ENCODE measurements at regions not wholly inside any gene's neighbourhood (a gene's known extent, or its start where the extent isn't known, plus 50 kb on each side); places are given as distances from the start of the nearest gene placed in this dataset.

DNA sequence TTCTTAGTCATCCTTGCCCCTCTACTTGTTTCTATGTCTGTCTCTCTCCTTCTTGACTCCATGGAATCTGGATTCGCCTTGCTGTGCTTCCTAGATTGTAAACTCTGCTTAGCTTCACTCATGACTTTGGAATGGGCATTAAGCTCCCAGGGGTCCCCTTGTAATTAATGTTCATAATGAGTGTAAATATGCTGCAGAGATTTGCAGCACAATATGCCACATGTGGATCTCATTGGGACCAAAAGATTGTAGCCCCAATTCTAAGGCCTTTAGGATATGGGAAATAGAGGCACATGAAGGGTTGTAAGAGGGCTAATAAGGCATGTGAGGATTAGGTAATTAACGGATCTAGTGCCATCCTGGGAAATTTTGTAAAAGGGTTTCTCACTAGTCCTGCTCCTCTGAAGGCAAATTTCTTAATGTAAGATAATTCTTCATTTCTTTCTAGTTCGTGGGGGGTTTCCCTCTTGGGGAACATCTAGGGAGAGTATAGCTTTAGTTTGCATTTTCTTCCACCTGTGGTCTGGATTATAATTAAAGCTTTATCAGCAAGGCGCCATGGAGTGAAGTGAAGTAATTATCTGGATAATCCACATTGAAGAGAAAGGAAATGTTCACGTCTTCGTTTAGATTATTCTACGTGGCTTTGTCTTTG, 659.2 kb upstream of the PLXNA2 start:
- in situ Hi-C loops (cut with HindIII; ENCODE audit: low sequenced_read_pairs) = loop anchor here (5.0 kb wide), 1 partner anchor 54 kb away; no protein-coding TSS in a partner anchor
- TF ChIP-seq, protein P1, sequence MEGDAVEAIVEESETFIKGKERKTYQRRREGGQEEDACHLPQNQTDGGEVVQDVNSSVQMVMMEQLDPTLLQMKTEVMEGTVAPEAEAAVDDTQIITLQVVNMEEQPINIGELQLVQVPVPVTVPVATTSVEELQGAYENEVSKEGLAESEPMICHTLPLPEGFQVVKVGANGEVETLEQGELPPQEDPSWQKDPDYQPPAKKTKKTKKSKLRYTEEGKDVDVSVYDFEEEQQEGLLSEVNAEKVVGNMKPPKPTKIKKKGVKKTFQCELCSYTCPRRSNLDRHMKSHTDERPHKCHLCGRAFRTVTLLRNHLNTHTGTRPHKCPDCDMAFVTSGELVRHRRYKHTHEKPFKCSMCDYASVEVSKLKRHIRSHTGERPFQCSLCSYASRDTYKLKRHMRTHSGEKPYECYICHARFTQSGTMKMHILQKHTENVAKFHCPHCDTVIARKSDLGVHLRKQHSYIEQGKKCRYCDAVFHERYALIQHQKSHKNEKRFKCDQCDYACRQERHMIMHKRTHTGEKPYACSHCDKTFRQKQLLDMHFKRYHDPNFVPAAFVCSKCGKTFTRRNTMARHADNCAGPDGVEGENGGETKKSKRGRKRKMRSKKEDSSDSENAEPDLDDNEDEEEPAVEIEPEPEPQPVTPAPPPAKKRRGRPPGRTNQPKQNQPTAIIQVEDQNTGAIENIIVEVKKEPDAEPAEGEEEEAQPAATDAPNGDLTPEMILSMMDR (IDR thresholded peaks at IDR 0.05; ENCODE audit: low read depth, low read length, missing control alignments) = no peak
- H3K4me3 ChIP-seq (ENCODE audit: low read depth, low read length) = no peak overlapping the region
- no peak for DNase-seq (ENCODE audit: low read depth)

DNA sequence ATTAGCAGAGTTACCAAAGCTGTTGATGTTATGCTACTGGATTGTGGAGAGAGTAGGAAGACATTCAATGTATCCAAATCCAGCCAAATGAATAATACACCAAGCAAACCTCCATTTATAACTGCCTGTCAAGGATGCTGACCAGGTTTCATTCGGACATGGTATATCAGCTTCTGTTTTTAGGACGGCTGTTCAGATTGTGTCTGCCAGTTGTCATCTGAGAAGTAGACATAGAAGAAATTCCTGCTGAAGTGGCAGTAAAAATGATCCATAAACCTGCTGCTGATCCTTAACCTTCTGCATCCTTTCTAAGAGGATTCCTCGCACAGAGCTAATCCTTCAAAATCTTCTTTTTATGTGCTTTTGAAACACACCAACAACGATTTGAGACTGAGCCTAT, 663.6 kb upstream of the PLXNA2 start:
- TF ChIP-seq, protein P1 (IDR thresholded peaks at IDR 0.05; ENCODE audit: low read depth, low read length, missing control alignments) = no peak
- no peak for DNase-seq (ENCODE audit: low read depth)
- in situ Hi-C loops (cut with HindIII; ENCODE audit: low sequenced_read_pairs) = no loop called here
- H3K4me3 ChIP-seq (ENCODE audit: low read depth, low read length) = no peak overlapping the region

DNA sequence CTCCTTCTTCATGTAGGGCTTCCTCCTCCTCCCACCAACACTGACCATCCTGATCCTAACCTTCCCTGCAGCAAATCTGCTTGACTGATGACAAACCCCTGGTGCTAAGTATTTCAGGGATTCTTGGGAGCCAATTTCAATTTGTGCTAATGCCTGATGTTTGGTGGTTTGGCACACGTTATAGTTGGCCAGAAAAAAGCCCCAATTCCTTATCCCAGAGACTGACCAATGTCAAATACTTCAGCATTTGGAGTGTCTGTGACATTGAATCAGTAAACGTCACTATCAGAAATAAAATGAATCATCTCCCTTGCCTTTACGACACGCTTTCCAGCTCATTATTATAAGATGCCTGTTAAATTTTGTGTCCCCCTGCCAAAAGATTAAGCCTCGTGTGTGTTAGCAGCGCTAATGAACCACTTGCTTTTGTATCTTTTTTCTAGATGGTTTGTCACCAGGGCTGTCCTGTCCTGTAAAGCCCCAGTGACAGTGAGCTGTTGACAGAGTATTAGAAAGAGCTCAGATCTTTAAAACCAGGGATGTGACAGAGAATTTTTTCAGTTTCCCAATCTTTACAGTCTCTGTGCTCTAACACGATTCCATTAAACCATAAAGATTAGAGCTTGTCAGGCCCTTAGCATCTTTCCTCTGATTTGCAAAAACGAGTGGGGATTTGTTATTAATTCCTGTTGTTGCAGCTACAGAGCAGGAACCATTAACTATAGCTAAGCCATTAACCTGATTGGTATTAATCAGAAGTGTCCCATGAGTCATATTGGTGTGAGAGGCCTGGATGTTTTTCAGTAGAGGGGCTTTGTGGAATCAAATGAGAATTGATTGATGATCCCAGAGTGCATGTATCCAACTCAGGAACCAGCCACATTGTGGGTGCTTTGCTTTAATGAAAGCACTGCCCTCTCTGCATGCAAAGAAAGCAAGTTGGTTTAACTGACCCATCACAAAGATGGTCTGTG, 665.1 kb upstream of the PLXNA2 start:
- in situ Hi-C loops (cut with HindIII; ENCODE audit: low sequenced_read_pairs) = no loop called here
- TF ChIP-seq, protein P1 (IDR thresholded peaks at IDR 0.05; ENCODE audit: low read depth, low read length, missing control alignments) = no peak
- H3K4me3 ChIP-seq (ENCODE audit: low read depth, low read length) = no peak overlapping the region
- no peak for DNase-seq (ENCODE audit: low read depth)

DNA sequence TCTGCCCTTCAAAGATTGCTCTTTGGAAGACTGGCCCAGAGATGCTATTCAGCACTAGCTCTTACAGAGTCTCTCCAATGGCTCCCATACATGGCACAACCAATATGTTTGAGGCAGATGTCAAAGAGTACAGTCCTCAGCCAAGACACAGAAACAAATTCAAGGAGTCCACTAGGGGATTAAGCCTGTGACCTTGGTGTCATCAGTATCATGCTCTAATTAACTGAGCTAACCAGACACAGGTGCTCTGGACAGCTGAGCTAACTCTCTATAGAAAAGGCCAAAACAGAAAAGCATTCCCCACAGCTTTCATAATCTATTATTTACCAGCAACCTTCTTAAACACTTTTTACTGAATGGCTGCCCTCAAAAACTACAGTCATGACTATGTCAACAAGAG, 666.0 kb upstream of the PLXNA2 start:
- in situ Hi-C loops (cut with HindIII; ENCODE audit: low sequenced_read_pairs) = no loop called here
- no peak overlapping the region for H3K4me3 ChIP-seq (ENCODE audit: low read depth, low read length)
- TF ChIP-seq, protein P1 (IDR thresholded peaks at IDR 0.05; ENCODE audit: low read depth, low read length, missing control alignments) = no peak
- no peak for DNase-seq (ENCODE audit: low read depth)

DNA sequence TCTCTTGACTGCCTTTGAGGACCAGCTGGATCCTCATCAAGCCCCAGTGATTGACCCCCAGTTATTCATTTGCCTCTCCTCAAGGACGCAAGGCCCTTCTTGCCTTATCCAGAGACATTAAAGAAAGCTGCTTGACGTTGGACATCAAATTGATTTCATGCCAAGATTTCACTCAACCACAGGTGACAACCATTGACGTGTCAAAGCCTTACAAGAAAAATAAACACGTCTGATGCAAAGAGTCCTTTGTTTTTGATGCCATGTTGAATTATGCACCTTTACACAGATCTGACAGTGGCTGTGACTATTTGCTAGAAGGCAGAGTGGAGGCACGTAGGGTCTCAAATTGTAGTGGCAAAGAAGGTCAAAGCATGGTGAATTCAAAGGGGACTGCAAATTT, 666.2 kb upstream of the CAMK1G start:
- no peak overlapping the region for H3K4me3 ChIP-seq (ENCODE audit: low read depth, low read length)
- in situ Hi-C loops (cut with HindIII; ENCODE audit: low sequenced_read_pairs) = no loop called here
- TF ChIP-seq, protein P1 (IDR thresholded peaks at IDR 0.05; ENCODE audit: low read depth, low read length, missing control alignments) = no peak
- no peak for DNase-seq (ENCODE audit: low read depth)

DNA sequence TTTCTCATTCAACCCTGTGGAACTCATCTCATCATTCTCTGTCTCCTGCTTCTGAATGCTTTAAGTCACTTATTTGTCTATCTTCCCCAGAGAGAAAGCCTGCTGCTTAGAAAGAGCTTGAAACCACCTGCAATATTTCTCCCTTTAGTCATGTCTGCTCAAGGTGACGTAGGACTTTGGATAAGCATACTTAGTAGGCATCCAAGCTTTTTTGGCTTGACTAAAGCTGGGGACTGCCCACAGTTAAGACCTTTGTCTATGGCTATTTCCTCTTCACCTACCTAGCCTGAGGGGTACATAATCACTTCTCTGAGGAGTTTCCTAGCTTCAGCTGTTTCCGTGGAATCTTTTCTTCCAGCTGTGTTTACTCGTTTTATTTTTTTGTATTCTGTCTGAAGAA, 665.8 kb upstream of the CAMK1G start:
- no peak for DNase-seq (ENCODE audit: low read depth)
- in situ Hi-C loops (cut with HindIII; ENCODE audit: low sequenced_read_pairs) = no loop called here
- TF ChIP-seq, protein P1 (IDR thresholded peaks at IDR 0.05; ENCODE audit: low read depth, low read length, missing control alignments) = no peak
- no peak overlapping the region for H3K4me3 ChIP-seq (ENCODE audit: low read depth, low read length)

Data from astrocyte of the cerebellum (primary cell).